ENCODE measurements at regions not wholly inside any gene's neighbourhood (a gene's known extent, or its start where the extent isn't known, plus 50 kb on each side); places are given as distances from the start of the nearest gene placed in this dataset.

DNA sequence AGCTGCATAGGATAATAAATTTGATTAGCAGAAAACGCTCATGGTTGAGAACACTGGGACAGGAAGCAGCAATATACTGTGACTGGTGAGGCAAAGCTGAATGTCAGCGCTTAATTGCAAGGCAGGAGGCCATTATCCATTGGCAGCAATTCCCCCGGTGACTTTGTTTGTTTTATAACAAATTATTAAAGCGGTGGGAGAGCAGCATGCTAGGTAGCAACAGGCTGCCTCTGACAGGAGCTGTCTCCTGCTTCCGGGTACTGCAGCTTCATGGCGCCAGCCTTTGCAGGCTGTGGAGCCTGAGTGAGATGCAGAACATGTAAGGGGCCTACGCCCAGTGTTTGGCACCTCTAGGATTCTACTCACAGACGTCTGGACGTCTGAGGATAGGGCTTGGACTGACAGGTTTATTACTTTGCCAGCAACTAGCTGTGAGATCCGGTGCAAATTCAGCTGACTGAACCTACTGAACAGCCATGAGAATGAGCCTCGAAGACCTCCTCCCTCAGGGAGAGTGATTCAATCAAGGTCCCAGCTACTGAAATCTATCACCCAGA is 82.1 kb upstream of the SSTR1 start:
- TF ChIP-seq POLR2A (IDR thresholded peaks at IDR 0.05), result no peak
- TF ChIP-seq, protein P1, sequence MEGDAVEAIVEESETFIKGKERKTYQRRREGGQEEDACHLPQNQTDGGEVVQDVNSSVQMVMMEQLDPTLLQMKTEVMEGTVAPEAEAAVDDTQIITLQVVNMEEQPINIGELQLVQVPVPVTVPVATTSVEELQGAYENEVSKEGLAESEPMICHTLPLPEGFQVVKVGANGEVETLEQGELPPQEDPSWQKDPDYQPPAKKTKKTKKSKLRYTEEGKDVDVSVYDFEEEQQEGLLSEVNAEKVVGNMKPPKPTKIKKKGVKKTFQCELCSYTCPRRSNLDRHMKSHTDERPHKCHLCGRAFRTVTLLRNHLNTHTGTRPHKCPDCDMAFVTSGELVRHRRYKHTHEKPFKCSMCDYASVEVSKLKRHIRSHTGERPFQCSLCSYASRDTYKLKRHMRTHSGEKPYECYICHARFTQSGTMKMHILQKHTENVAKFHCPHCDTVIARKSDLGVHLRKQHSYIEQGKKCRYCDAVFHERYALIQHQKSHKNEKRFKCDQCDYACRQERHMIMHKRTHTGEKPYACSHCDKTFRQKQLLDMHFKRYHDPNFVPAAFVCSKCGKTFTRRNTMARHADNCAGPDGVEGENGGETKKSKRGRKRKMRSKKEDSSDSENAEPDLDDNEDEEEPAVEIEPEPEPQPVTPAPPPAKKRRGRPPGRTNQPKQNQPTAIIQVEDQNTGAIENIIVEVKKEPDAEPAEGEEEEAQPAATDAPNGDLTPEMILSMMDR (IDR thresholded peaks at IDR 0.05), result no peak

Measured in uterus (tissue), 2 donors.